NT2/D1 (cell line): ENCODE measurements at regions not wholly inside any gene's neighbourhood (a gene's known extent, or its start where the extent isn't known, plus 50 kb on each side); places are given as distances from the start of the nearest gene placed in this dataset.

Source experiments
- YY1 ChIP-seq: IDR thresholded peaks from 2 replicates; pipeline ENCODE4 v1.6.1; 2011; ENCODE audit not compliant: insufficient read length, insufficient read depth
- ZNF274 ChIP-seq: IDR thresholded peaks from 2 replicates; pipeline ENCODE4 v1.6.1; 2011; ENCODE audit warnings: mild to moderate bottlenecking, low read depth, low read length

DNA sequence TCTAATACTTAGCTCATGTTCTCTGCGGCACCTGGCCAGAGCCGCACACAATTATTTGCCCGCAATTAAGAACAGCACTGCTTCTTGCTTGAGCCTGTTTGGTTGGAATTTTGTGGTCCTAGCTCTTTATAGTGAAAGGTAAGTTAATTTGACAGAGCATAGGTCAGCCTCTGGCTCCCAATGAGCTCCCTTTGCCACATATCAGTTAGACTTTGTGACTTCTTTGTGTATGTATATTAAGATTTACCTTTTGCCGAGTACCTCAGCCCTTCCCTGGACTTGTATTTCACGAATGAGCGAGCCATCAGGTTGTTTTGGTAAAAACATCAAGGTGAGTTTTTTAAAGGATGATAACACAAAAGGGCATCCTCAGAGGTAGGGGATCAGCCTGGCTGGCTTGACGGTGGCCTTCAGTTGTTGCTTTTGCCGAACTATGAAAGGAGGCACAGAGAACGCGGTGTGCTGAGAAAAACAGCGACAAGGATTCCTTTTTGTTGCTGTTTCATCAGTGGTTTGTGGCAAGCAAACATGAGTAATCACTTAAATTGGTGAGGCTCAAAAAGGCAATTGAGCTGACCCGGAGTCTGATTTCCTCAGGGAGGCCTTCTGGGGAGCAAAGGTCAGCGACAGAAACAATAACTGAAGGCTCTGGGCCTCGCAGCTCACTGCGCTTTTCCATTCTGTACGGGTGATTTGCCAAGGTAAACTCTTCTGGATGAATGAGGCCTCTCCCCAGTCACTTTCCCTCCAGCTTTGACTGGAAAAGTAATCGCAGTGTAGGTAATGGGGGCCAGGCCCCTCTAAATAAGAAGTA is 163.6 kb downstream of the HS3ST3A1 start:
- TF ChIP-seq YY1, result no peak
- no peak for TF ChIP-seq ZNF274
